Transverse colon (tissue), 4 donors: ENCODE measurements at regions not wholly inside any gene's neighbourhood (a gene's known extent, or its start where the extent isn't known, plus 50 kb on each side); places are given as distances from the start of the nearest gene placed in this dataset.

Source experiments
- DNase-seq: peaks from one replicate; pipeline ENCODE4 v3.0.0-alpha.2; 2019
- H3K27ac ChIP-seq, 4 donors: fragments of 200-600 bp; sonication (generic); 2 replicates each; pipeline ENCODE4 v1.5.1; 2016 to 2018; ENCODE audit warnings: inconsistent platforms in 4 of 4
- H3K27me3 ChIP-seq: fragments of 200-600 bp; sonication (generic); 2 replicates; pipeline ENCODE4 v1.5.1; 2017; ENCODE audit warnings: inconsistent platforms
- H3K36me3 ChIP-seq, 4 donors: fragments of 200-600 bp; sonication (generic); 2 replicates each; pipeline ENCODE4 v1.5.1; 2017 to 2019; ENCODE audit warnings: inconsistent platforms in 4 of 4
- H3K4me1 ChIP-seq, 4 donors: fragments of 200-600 bp; sonication (generic); 2 replicates each; pipeline ENCODE4 v1.5.1; 2017 to 2020; ENCODE audit warnings: inconsistent platforms in 4 of 4
- H3K4me3 ChIP-seq, 4 donors: fragments of 200-600 bp; sonication (generic); 1 replicate in 1 of 4; 2 replicates in 3 of 4; pipeline versions ENCODE4 v1.5.1 to v1.6.1; 2017 to 2019; ENCODE audit warnings: inconsistent platforms in 4 of 4
- H3K9me3 ChIP-seq, 2 donors: fragments of 200-600 bp; sonication (generic); 2 replicates each; pipeline ENCODE4 v1.5.1; 2017 to 2019; ENCODE audit warnings: inconsistent platforms in 2 of 2
- EP300 ChIP-seq: sonication (generic); formaldehyde crosslinking; IDR thresholded peaks from one replicate; pipeline ENCODE4 v1.6.1; 2017; ENCODE audit warnings: antibody characterized with exemption, low read depth
- POLR2A ChIP-seq: fragments of 450-650 bp; IDR thresholded peaks from one replicate; pipeline ENCODE4 v1.6.1; 2016; ENCODE audit warnings: antibody characterized with exemption, mild to moderate bottlenecking, moderate library complexity
- POLR2AphosphoS5 ChIP-seq, 3 donors: sonication (generic); formaldehyde crosslinking; IDR thresholded peaks; one replicate each; pipeline ENCODE4 v1.6.1; 2016; ENCODE audit warnings: antibody characterized with exemption in 3 of 3
- WGBS, 2 donors: methylation state at CpG; one replicate each; pipeline ENCODE4 v1.1.5; 2018; ENCODE audit warnings: low coverage in 1 of 2; 5-methylcytosine and 5-hydroxymethylcytosine counted together
- in situ Hi-C, 4 donors: fragments of 200-750 bp; cut with MboI; loops; one replicate each; pipeline versions ENCODE4 v1.15.0 to v1.15.1; 2017; ENCODE audit warnings: low sequenced_read_pairs in 3 of 4, low pct_ligation_motif_present in 1 of 4, low pct_unique_long_range_greater_than_20kb in 1 of 4
- intact Hi-C: fragments of 100-400 bp; cut with DNase I; formaldehyde crosslinking; loops from one replicate; pipeline ENCODE4 v1.15.1; 2023; ENCODE audit warnings: low total_unique reads
- TF ChIP-seq, protein P1 (sequence below), 5 experiments: fragments of 200-600 bp in 3 of 5; fragments of 450-650 bp in 2 of 5; sonication (generic) in 3 of 5; IDR thresholded peaks; 1 replicate in 2 of 5; 2 replicates in 3 of 5; pipeline ENCODE4 v1.5.1; 2016 to 2017; ENCODE audit warnings: antibody characterized with exemption in 5 of 5, inconsistent platforms in 3 of 5, mild to moderate bottlenecking in 2 of 5, moderate library complexity in 1 of 5

GRCh38 chr20:24350923-24351368 lies 118.5 kb upstream of the SYNDIG1 start:
- Histone ChIP-seq H3K4me3 (no peak overlapping the region), H3K27me3 (no peaks in the 10 kb centered on the region), H3K9me3 (no peaks in the 10 kb centered on the region), H3K4me1 (no peaks in the 10 kb centered on the region), H3K36me3 (no peaks in the 10 kb centered on the region), H3K27ac (no peak overlapping the region)
- intact Hi-C loops (no loop called here), in situ Hi-C loops (no loop called here)
- TF ChIP-seq EP300 = no peak
- no peak for DNase-seq
- 68% methylated on average over 7 of the region's 7 CpGs; no CpG with 5 or more reads in 1 of the 2 donors for WGBS, 2 donors

GRCh38 chr20:24341781-24342180 lies 127.6 kb upstream of the SYNDIG1 start:
- TF ChIP-seq EP300 (no peak), POLR2A (no peak), POLR2AphosphoS5 (IDR thresholded peaks at IDR 0.05) (no peak)
- TF ChIP-seq, protein P1, sequence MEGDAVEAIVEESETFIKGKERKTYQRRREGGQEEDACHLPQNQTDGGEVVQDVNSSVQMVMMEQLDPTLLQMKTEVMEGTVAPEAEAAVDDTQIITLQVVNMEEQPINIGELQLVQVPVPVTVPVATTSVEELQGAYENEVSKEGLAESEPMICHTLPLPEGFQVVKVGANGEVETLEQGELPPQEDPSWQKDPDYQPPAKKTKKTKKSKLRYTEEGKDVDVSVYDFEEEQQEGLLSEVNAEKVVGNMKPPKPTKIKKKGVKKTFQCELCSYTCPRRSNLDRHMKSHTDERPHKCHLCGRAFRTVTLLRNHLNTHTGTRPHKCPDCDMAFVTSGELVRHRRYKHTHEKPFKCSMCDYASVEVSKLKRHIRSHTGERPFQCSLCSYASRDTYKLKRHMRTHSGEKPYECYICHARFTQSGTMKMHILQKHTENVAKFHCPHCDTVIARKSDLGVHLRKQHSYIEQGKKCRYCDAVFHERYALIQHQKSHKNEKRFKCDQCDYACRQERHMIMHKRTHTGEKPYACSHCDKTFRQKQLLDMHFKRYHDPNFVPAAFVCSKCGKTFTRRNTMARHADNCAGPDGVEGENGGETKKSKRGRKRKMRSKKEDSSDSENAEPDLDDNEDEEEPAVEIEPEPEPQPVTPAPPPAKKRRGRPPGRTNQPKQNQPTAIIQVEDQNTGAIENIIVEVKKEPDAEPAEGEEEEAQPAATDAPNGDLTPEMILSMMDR (IDR thresholded peaks at IDR 0.05) = no peak
- Histone ChIP-seq H3K9me3 (no peaks in the 10 kb centered on the region), H3K27me3 (no peaks in the 10 kb centered on the region), H3K4me1 (no peaks in the 10 kb centered on the region), H3K4me3 (no peak overlapping the region), H3K36me3 (no peaks in the 10 kb centered on the region), H3K27ac (no peak overlapping the region)
- intact Hi-C loops = no loop called here
- WGBS, 2 donors = 50 to 70% methylated on average over 3 of the region's 3 CpGs
- in situ Hi-C loops = loop anchor here in 1 of 4 donors (25.0 kb wide), 1 partner anchor 96 kb away; no protein-coding TSS in a partner anchor
- DNase-seq = no peak

GRCh38 chr20:24340933-24341332 lies 128.5 kb upstream of the SYNDIG1 start:
- intact Hi-C loops (no loop called here), in situ Hi-C loops (loop anchor here in 1 of 4 donors (25.0 kb wide), 1 partner anchor 96 kb away; no protein-coding TSS in a partner anchor)
- 76% methylated on average over 2 of the region's 2 CpGs; no CpG with 5 or more reads in 1 of the 2 donors for WGBS, 2 donors

GRCh38 chr20:24339210-24339641 lies 130.2 kb upstream of the SYNDIG1 start:
- no peak for DNase-seq
- TF ChIP-seq POLR2AphosphoS5 (IDR thresholded peaks at IDR 0.05) = no peak
- TF ChIP-seq, protein P1 (IDR thresholded peaks at IDR 0.05) = no peak
- TF ChIP-seq POLR2A = no peak
- no peak for TF ChIP-seq EP300
- H3K27ac ChIP-seq = no peak overlapping the region
- in situ Hi-C loops (loop anchor here in 1 of 4 donors (25.0 kb wide), 1 partner anchor 98 kb away; no protein-coding TSS in a partner anchor), intact Hi-C loops (no loop called here)
- WGBS, 2 donors = 81 to 82% methylated on average over 5 of the region's 5 CpGs
- H3K4me3 ChIP-seq = no peak overlapping the region
- no peaks in the 10 kb centered on the region for H3K4me1 ChIP-seq
- H3K36me3 ChIP-seq = no peaks in the 10 kb centered on the region
- H3K9me3 ChIP-seq = no peaks in the 10 kb centered on the region
- H3K27me3 ChIP-seq = no peaks in the 10 kb centered on the region

More at GRCh38 chr20:24340933-24341332, 128.5 kb upstream of the SYNDIG1 start:
- Histone ChIP-seq H3K4me1 (no peaks in the 10 kb centered on the region), H3K27me3 (no peaks in the 10 kb centered on the region), H3K27ac (no peak overlapping the region), H3K4me3 (no peak overlapping the region), H3K36me3 (no peaks in the 10 kb centered on the region), H3K9me3 (no peaks in the 10 kb centered on the region)
- no peak for DNase-seq
- TF ChIP-seq, protein P1 (IDR thresholded peaks at IDR 0.05) = no peak
- TF ChIP-seq EP300 (no peak), POLR2AphosphoS5 (IDR thresholded peaks at IDR 0.05) (no peak), POLR2A (no peak)

GRCh38 chr20:24337551-24337950 lies 131.9 kb upstream of the SYNDIG1 start:
- TF ChIP-seq, protein P1 (IDR thresholded peaks at IDR 0.05) = no peak
- no peak for TF ChIP-seq POLR2AphosphoS5 (IDR thresholded peaks at IDR 0.05)
- no peak for TF ChIP-seq EP300
- TF ChIP-seq POLR2A = no peak
- H3K9me3 ChIP-seq = no peaks in the 10 kb centered on the region
- intact Hi-C loops (no loop called here), in situ Hi-C loops (loop anchor here in 1 of 4 donors (25.0 kb wide), 1 partner anchor 100 kb away; no protein-coding TSS in a partner anchor)
- H3K27ac ChIP-seq = no peak overlapping the region
- H3K4me3 ChIP-seq = no peak overlapping the region
- H3K4me1 ChIP-seq = no peaks in the 10 kb centered on the region
- H3K36me3 ChIP-seq = no peaks in the 10 kb centered on the region
- no peaks in the 10 kb centered on the region for H3K27me3 ChIP-seq
- 85% methylated on average over 5 of the region's 5 CpGs; no CpG with 5 or more reads in 1 of the 2 donors for WGBS, 2 donors
- no peak for DNase-seq
